Fibroblast of the aortic adventitia (primary cell): ENCODE measurements at regions not wholly inside any gene's neighbourhood (a gene's known extent, or its start where the extent isn't known, plus 50 kb on each side); places are given as distances from the start of the nearest gene placed in this dataset.
"Not testable (repeated sequence)": the region's sequence is repeated elsewhere in the genome, so short reads cannot be mapped to it uniquely, and the experiment has no call there.

ENCODE experiments used
- DNase-seq: peaks from one replicate; pipeline ENCODE4 v3.0.0-alpha.2; 2010; ENCODE audit warnings: low read depth
- H3K4me3 ChIP-seq: 2 replicates; pipeline ENCODE4 v1.5.1; 2011; ENCODE audit warnings: low read depth, mild to moderate bottlenecking, control low read depth, low read length, moderate library complexity
- TF ChIP-seq, protein P1 (sequence below): IDR thresholded peaks from 2 replicates; pipeline ENCODE4 v1.5.1; 2011; ENCODE audit warnings: mild to moderate bottlenecking, low read length, control low read depth, inconsistent platforms; ENCODE audit not compliant: insufficient read depth

DNA sequence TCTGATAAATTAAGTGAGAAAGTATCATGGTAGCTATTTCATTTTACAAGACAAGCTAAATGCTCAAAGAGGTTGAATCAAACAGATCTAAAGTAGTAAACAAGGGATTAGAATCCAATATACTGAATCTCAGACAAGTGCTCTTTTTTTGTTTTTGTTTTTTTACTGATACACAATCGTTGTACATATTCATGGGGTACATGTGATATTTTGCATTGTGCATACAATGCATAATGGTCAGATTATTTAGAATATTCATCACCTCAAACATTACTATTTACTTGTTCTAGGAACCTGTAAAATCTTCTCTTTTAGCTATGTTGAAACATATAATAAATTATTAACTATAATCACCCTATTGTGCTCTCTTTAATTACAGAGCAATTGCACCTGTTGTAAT is 57.0 kb upstream of the HCRTR2 start:
- H3K4me3 ChIP-seq = no peak overlapping the region
- DNase-seq = no peak
- TF ChIP-seq, protein P1, sequence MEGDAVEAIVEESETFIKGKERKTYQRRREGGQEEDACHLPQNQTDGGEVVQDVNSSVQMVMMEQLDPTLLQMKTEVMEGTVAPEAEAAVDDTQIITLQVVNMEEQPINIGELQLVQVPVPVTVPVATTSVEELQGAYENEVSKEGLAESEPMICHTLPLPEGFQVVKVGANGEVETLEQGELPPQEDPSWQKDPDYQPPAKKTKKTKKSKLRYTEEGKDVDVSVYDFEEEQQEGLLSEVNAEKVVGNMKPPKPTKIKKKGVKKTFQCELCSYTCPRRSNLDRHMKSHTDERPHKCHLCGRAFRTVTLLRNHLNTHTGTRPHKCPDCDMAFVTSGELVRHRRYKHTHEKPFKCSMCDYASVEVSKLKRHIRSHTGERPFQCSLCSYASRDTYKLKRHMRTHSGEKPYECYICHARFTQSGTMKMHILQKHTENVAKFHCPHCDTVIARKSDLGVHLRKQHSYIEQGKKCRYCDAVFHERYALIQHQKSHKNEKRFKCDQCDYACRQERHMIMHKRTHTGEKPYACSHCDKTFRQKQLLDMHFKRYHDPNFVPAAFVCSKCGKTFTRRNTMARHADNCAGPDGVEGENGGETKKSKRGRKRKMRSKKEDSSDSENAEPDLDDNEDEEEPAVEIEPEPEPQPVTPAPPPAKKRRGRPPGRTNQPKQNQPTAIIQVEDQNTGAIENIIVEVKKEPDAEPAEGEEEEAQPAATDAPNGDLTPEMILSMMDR = no peak

DNA sequence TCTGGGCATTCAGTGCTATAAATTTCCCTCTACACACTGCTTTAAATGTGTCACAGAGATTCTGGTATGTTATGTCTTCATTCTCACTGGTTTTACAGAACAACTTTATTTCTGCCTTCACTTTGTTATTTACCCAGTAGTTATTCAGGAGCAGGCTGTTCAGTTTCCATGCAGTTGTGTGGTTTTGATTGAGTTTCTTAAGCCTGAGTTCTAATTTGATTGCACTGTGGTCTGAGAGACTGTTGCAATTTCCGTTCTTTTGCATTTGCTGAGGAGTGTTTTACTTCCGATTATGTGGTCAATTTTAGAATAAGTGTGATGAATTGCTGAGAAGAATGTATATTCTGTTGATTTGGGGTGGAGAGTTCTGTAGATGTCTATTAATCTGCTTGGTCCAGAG is 50.1 kb upstream of the HCRTR2 start:
- DNase-seq, H3K4me3 ChIP-seq: not testable (repeated sequence)
